ENCODE measurements at regions not wholly inside any gene's neighbourhood (a gene's known extent, or its start where the extent isn't known, plus 50 kb on each side); places are given as distances from the start of the nearest gene placed in this dataset.

DNA sequence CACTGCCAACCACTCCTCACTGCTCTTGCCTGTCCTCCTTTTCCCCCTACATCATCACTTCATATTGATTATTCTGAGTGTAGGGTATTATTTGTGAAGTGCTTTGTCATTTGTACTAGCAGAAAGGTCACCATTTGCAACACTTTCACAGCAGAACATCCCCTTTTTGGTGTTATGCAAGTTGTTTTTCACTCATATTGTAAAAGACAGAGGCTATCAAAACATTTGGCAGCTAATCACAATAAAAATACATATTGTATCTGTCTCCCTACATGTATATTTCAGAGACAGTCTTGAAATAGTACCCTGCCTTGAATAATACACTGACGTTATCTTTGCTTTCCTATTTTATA is 82.3 kb downstream of the ANXA1 start:
- Histone ChIP-seq H3K4me3 (ENCODE audit: low read depth in 1 of 2, low read length in 2 of 2) (no peak overlapping the region), H3K27me3 (ENCODE audit: insufficient read depth, low read length, poor library complexity) (no peaks in the 10 kb centered on the region), H2AFZ (ENCODE audit: low read depth, low read length) (no peak overlapping the region), H3K27ac (ENCODE audit: low read length) (no peak overlapping the region), H3K4me1 (ENCODE audit: insufficient read depth, low read length) (peaks cover 13% of the 10 kb centered on the region; the same call in 1 of the 2 replicates), H3K4me2 (ENCODE audit: insufficient read depth, low read length) (no peak overlapping the region), H3K36me3 (ENCODE audit: insufficient read depth, low read length) (no peaks in the 10 kb centered on the region), H3K9ac (ENCODE audit: low read depth, low read length) (no peak overlapping the region), H4K20me1 (ENCODE audit: insufficient read depth, low read length) (no peaks in the 10 kb centered on the region), H3K79me2 (ENCODE audit: insufficient read depth, low read length) (no peaks in the 10 kb centered on the region), H3K9me3 (ENCODE audit: insufficient read depth, low read length, severe bottlenecking) (no peaks in the 10 kb centered on the region)
- no peak for ATAC-seq (ENCODE audit: insufficient read depth, low read depth)
- no peak for TF ChIP-seq EZH2 (IDR thresholded peaks at IDR 0.05; ENCODE audit: borderline replicate concordance, low read depth, low read length, severe bottlenecking)
- TF ChIP-seq, protein P1, sequence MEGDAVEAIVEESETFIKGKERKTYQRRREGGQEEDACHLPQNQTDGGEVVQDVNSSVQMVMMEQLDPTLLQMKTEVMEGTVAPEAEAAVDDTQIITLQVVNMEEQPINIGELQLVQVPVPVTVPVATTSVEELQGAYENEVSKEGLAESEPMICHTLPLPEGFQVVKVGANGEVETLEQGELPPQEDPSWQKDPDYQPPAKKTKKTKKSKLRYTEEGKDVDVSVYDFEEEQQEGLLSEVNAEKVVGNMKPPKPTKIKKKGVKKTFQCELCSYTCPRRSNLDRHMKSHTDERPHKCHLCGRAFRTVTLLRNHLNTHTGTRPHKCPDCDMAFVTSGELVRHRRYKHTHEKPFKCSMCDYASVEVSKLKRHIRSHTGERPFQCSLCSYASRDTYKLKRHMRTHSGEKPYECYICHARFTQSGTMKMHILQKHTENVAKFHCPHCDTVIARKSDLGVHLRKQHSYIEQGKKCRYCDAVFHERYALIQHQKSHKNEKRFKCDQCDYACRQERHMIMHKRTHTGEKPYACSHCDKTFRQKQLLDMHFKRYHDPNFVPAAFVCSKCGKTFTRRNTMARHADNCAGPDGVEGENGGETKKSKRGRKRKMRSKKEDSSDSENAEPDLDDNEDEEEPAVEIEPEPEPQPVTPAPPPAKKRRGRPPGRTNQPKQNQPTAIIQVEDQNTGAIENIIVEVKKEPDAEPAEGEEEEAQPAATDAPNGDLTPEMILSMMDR (IDR thresholded peaks at IDR 0.05; ENCODE audit: borderline replicate concordance, extremely low read depth, low read length, poor library complexity, severe bottlenecking) = no peak
- DNase-seq = no peak

DNA sequence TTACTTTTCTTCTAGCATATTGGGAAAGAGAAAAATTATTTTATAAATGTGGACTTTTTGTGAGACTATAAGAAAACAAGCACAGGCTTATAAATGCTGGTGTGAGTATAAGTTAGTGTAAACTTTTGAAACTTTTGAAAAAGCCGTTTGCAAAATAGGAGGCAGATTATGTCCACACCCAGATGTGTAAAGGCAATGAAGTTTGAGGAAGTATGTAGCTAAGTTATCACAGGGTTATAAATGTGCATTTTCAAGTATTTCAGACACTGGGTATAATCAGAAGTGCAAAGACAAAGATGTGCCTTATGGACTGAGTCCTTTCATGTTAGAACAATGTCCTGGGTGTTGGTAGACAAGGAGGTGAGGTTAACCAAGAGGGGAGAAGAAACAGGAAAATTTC is 85.5 kb downstream of the ANXA1 start:
- TF ChIP-seq, protein P1 (IDR thresholded peaks at IDR 0.05; ENCODE audit: borderline replicate concordance, extremely low read depth, low read length, poor library complexity, severe bottlenecking) = no peak
- no peak for TF ChIP-seq EZH2 (IDR thresholded peaks at IDR 0.05; ENCODE audit: borderline replicate concordance, low read depth, low read length, severe bottlenecking)
- no peak for ATAC-seq (ENCODE audit: insufficient read depth, low read depth)
- H3K4me1 ChIP-seq (ENCODE audit: insufficient read depth, low read length) = no peaks in the 10 kb centered on the region
- no peaks in the 10 kb centered on the region for H4K20me1 ChIP-seq (ENCODE audit: insufficient read depth, low read length)
- no peak overlapping the region for H3K4me3 ChIP-seq (ENCODE audit: low read depth in 1 of 2, low read length in 2 of 2)
- no peaks in the 10 kb centered on the region for H3K79me2 ChIP-seq (ENCODE audit: insufficient read depth, low read length)
- H3K9ac ChIP-seq (ENCODE audit: low read depth, low read length) = no peak overlapping the region
- no peak overlapping the region for H2AFZ ChIP-seq (ENCODE audit: low read depth, low read length)
- H3K36me3 ChIP-seq (ENCODE audit: insufficient read depth, low read length) = no peaks in the 10 kb centered on the region
- no peak for DNase-seq
- H3K9me3 ChIP-seq (ENCODE audit: insufficient read depth, low read length, severe bottlenecking) = no peaks in the 10 kb centered on the region
- H3K4me2 ChIP-seq (ENCODE audit: insufficient read depth, low read length) = no peak overlapping the region
- no peak overlapping the region for H3K27ac ChIP-seq (ENCODE audit: low read length)
- no peaks in the 10 kb centered on the region for H3K27me3 ChIP-seq (ENCODE audit: insufficient read depth, low read length, poor library complexity)

DNA sequence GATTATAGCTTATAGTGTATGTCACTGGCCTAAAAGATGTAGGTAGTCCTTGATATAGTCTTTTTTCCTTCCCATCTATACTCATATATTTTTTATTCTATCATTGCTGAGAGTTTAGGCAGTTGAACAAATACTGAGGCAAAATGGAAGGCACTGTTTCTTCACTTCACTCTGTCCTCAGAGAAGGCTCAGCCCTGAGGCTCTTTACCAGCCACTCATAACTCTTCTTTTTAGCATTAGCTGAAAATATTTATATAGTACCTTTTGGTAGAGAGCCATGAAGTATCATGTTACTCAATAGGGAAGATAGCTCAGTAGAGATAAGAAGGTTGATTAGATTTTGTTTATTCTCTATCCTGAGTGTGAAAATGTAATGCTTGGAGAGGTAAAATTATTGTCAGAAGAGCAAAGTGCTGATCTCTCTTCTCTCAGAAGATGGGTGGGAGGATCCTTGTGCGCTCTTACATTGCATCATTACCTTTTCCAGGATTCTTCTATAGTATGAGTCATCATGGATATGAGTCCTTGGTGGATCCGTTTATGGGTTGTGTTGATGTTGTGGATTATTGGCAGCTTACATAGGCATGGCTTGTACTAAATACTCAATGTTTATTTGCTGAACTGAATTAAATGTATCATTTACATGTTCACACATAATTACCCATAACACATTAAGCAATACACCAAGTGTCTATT is 88.1 kb downstream of the ANXA1 start:
- Histone ChIP-seq H2AFZ (ENCODE audit: low read depth, low read length) (no peak overlapping the region), H3K4me3 (ENCODE audit: low read depth in 1 of 2, low read length in 2 of 2) (no peak overlapping the region), H3K27me3 (ENCODE audit: insufficient read depth, low read length, poor library complexity) (no peaks in the 10 kb centered on the region), H3K27ac (ENCODE audit: low read length) (no peak overlapping the region), H3K36me3 (ENCODE audit: insufficient read depth, low read length) (no peaks in the 10 kb centered on the region), H3K4me1 (ENCODE audit: insufficient read depth, low read length) (no peaks in the 10 kb centered on the region), H3K4me2 (ENCODE audit: insufficient read depth, low read length) (no peak overlapping the region), H3K9ac (ENCODE audit: low read depth, low read length) (no peak overlapping the region), H3K9me3 (ENCODE audit: insufficient read depth, low read length, severe bottlenecking) (no peaks in the 10 kb centered on the region), H4K20me1 (ENCODE audit: insufficient read depth, low read length) (no peaks in the 10 kb centered on the region), H3K79me2 (ENCODE audit: insufficient read depth, low read length) (no peaks in the 10 kb centered on the region)
- DNase-seq = no peak
- no peak for ATAC-seq (ENCODE audit: insufficient read depth, low read depth)
- no peak for TF ChIP-seq EZH2 (IDR thresholded peaks at IDR 0.05; ENCODE audit: borderline replicate concordance, low read depth, low read length, severe bottlenecking)
- TF ChIP-seq, protein P1 (IDR thresholded peaks at IDR 0.05; ENCODE audit: borderline replicate concordance, extremely low read depth, low read length, poor library complexity, severe bottlenecking) = no peak
